ENCODE measurements at regions not wholly inside any gene's neighbourhood (a gene's known extent, or its start where the extent isn't known, plus 50 kb on each side); places are given as distances from the start of the nearest gene placed in this dataset.

DNA sequence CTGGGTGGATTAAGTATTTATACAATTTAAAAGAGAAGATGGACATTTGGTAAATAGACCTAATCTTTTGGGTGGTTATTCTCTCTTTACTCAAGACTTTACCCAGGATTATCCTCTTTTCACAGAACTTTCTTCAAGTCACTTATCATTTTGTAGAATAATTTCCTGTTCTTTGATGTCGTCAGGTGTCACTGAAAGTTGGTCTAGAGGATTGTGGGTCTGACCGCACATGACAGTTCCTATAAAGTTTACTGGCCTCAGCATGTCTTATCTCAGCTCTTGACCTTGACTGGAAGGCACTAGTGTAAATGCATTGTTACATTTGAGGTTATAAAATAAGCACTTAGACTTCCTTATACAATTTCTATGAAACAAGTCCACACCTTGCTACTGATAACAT, 139.9 kb upstream of the SLC4A4 start:
- TF ChIP-seq, protein P1, sequence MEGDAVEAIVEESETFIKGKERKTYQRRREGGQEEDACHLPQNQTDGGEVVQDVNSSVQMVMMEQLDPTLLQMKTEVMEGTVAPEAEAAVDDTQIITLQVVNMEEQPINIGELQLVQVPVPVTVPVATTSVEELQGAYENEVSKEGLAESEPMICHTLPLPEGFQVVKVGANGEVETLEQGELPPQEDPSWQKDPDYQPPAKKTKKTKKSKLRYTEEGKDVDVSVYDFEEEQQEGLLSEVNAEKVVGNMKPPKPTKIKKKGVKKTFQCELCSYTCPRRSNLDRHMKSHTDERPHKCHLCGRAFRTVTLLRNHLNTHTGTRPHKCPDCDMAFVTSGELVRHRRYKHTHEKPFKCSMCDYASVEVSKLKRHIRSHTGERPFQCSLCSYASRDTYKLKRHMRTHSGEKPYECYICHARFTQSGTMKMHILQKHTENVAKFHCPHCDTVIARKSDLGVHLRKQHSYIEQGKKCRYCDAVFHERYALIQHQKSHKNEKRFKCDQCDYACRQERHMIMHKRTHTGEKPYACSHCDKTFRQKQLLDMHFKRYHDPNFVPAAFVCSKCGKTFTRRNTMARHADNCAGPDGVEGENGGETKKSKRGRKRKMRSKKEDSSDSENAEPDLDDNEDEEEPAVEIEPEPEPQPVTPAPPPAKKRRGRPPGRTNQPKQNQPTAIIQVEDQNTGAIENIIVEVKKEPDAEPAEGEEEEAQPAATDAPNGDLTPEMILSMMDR (IDR thresholded peaks at IDR 0.05) = no peak
- TF ChIP-seq POLR2A (IDR thresholded peaks at IDR 0.05) = no peak
